DOHH2 (cell line): ENCODE measurements at regions not wholly inside any gene's neighbourhood (a gene's known extent, or its start where the extent isn't known, plus 50 kb on each side); places are given as distances from the start of the nearest gene placed in this dataset.

Source experiments
- EZH2phosphoT487 ChIP-seq: fragments of 200-600 bp; sonication (generic); IDR thresholded peaks from 2 replicates; pipeline ENCODE4 v1.6.1; 2017; ENCODE audit warnings: borderline replicate concordance, mild to moderate bottlenecking, antibody characterized with exemption, low read length, moderate library complexity, mixed read lengths
- TF ChIP-seq, protein P1 (sequence below): fragments of 200-600 bp; sonication (generic); IDR thresholded peaks from one replicate; pipeline ENCODE4 v1.5.1; 2014; ENCODE audit warnings: antibody characterized with exemption, mild to moderate bottlenecking, low read depth, low read length; ENCODE audit not compliant: poor library complexity, severe bottlenecking

DNA sequence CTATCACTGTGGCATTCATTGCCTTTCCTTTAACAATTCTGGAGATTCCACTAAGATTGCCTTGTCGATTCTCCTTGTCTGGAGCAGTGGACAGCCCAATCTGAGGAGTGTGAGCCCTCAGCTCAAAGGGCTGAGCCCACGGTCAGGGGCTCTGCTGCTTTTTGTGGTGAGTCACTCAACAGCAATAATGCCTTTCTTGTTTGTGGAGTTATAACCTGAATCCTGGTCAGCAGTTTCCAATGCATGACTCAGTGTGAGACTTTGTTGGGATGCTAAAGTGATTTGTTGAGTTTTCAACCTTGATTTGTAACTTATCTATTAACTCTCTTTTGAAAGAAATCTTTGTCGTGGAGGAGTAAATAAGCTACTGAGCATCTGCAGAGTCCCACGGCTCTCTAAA, 183.5 kb downstream of the TJP1 start:
- TF ChIP-seq, protein P1, sequence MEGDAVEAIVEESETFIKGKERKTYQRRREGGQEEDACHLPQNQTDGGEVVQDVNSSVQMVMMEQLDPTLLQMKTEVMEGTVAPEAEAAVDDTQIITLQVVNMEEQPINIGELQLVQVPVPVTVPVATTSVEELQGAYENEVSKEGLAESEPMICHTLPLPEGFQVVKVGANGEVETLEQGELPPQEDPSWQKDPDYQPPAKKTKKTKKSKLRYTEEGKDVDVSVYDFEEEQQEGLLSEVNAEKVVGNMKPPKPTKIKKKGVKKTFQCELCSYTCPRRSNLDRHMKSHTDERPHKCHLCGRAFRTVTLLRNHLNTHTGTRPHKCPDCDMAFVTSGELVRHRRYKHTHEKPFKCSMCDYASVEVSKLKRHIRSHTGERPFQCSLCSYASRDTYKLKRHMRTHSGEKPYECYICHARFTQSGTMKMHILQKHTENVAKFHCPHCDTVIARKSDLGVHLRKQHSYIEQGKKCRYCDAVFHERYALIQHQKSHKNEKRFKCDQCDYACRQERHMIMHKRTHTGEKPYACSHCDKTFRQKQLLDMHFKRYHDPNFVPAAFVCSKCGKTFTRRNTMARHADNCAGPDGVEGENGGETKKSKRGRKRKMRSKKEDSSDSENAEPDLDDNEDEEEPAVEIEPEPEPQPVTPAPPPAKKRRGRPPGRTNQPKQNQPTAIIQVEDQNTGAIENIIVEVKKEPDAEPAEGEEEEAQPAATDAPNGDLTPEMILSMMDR: no peak
- TF ChIP-seq EZH2phosphoT487: no peak
